GM19043 (cell line): ENCODE measurements at regions not wholly inside any gene's neighbourhood (a gene's known extent, or its start where the extent isn't known, plus 50 kb on each side); places are given as distances from the start of the nearest gene placed in this dataset.
A peak's percentile ranks its signal among the peaks of the same experiment; 100 is the strongest.
"Not testable (repeated sequence)": the region's sequence is repeated elsewhere in the genome, so short reads cannot be mapped to it uniquely, and the experiment has no call there.

Source experiments
- ATAC-seq: cut with Tn5 transposase; IDR thresholded peaks from one replicate; pipeline ENCODE4 v1.9.1; 2021; ENCODE audit warnings: low read depth; ENCODE audit not compliant: unreplicated experiment

GRCh38 chr3:20527368-20527767, 341.4 kb upstream of the SGO1 start:
- no peak for ATAC-seq

GRCh38 chr3:20524328-20524727, 338.3 kb upstream of the SGO1 start:
- ATAC-seq, result no peak

- no peak for ATAC-seq
Observed at GRCh38 chr3:20523293-20523692, 337.3 kb upstream of the SGO1 start.

GRCh38 chr3:20517316-20517715, 331.3 kb upstream of the SGO1 start:
- not testable (repeated sequence) for ATAC-seq

- ATAC-seq, result no peak
Observed at GRCh38 chr3:20516311-20516710, 330.3 kb upstream of the SGO1 start.

GRCh38 chr3:20515834-20516233, 329.8 kb upstream of the SGO1 start:
- ATAC-seq, result no peak

- ATAC-seq, result peak; percentile 88
Observed at GRCh38 chr3:20511863-20512505, 326.0 kb upstream of the SGO1 start.

GRCh38 chr3:20510396-20510795, 324.4 kb upstream of the SGO1 start:
- ATAC-seq, result no peak

- ATAC-seq, result no peak
Observed at GRCh38 chr3:20503394-20504082, 317.5 kb upstream of the SGO1 start.

GRCh38 chr3:20490996-20491395, 305.0 kb upstream of the SGO1 start:
- ATAC-seq, result no peak

GRCh38 chr3:20488151-20488550, 302.1 kb upstream of the SGO1 start:
- no peak for ATAC-seq

- no peak for ATAC-seq
Observed at GRCh38 chr3:20484126-20484525, 298.1 kb upstream of the SGO1 start.

- no peak for ATAC-seq
Observed at GRCh38 chr3:20482350-20482749, 296.3 kb upstream of the SGO1 start.

GRCh38 chr3:20480786-20481365, 294.9 kb upstream of the SGO1 start:
- no peak for ATAC-seq

- no peak for ATAC-seq
Observed at GRCh38 chr3:20478436-20478835, 292.4 kb upstream of the SGO1 start.

GRCh38 chr3:20464237-20464636, 278.2 kb upstream of the SGO1 start:
- ATAC-seq, result not testable (repeated sequence)

- ATAC-seq, result no peak
Observed at GRCh38 chr3:20462723-20463122, 276.7 kb upstream of the SGO1 start.

- no peak for ATAC-seq
Observed at GRCh38 chr3:20462226-20462625, 276.2 kb upstream of the SGO1 start.

- ATAC-seq, result no peak
Observed at GRCh38 chr3:20458994-20459716, 273.1 kb upstream of the SGO1 start.

- no peak for ATAC-seq
Observed at GRCh38 chr3:20456511-20456910, 270.5 kb upstream of the SGO1 start.

GRCh38 chr3:20451170-20451569, 265.2 kb upstream of the SGO1 start:
- no peak for ATAC-seq
